Stimulated activated CD8-positive, alpha-beta memory T cell treated with anti-CD3 and anti-CD28 coated beads, Interleukin-4, amount 100 ng/mL, for 1 hour (primary cell): ENCODE measurements at regions not wholly inside any gene's neighbourhood (a gene's known extent, or its start where the extent isn't known, plus 50 kb on each side); places are given as distances from the start of the nearest gene placed in this dataset.
"Not testable (repeated sequence)": the region's sequence is repeated elsewhere in the genome, so short reads cannot be mapped to it uniquely, and the experiment has no call there.

ENCODE experiments used
- DNase-seq, 2 donors: peaks; one replicate each; pipeline ENCODE4 v3.0.0-alpha.2; 2020; ENCODE audit warnings: low read depth in 2 of 2, low spot score in 1 of 2

- no peak for DNase-seq
Measured at GRCh38 chr1:65062339-65062738, 85.7 kb upstream of the AK4 start.

- no peak for DNase-seq
Measured at GRCh38 chr1:65063025-65063424, 85.0 kb upstream of the AK4 start.

- DNase-seq: no peak
Measured at GRCh38 chr1:65064981-65065380, 83.0 kb upstream of the AK4 start.

- no peak for DNase-seq
Measured at GRCh38 chr1:65065524-65066418, 82.2 kb upstream of the AK4 start.

- DNase-seq: no peak
Measured at GRCh38 chr1:65066419-65066765, 81.6 kb upstream of the AK4 start.

- DNase-seq: peak; percentile 47 to 54
Measured at GRCh38 chr1:65066766-65067490, 81.1 kb upstream of the AK4 start.

GRCh38 chr1:65067491-65068201 is 80.4 kb upstream of the AK4 start:
- DNase-seq: peak; percentile 20 to 21

GRCh38 chr1:65068202-65069010 is 79.6 kb upstream of the AK4 start:
- no peak for DNase-seq

GRCh38 chr1:65069011-65069565 is 78.9 kb upstream of the AK4 start:
- no peak for DNase-seq

- DNase-seq: no peak
Measured at GRCh38 chr1:65072845-65073244, 75.2 kb upstream of the AK4 start.

GRCh38 chr1:65075123-65075976 is 72.7 kb upstream of the AK4 start:
- DNase-seq: peak; percentile 28 to 40

- no peak for DNase-seq
Measured at GRCh38 chr1:65077369-65077768, 70.6 kb upstream of the AK4 start.

GRCh38 chr1:65079941-65080340 is 68.1 kb upstream of the AK4 start:
- DNase-seq: no peak

- DNase-seq: no peak
Measured at GRCh38 chr1:65082346-65083040, 65.5 kb upstream of the AK4 start.

- no peak for DNase-seq
Measured at GRCh38 chr1:65083263-65083896, 64.6 kb upstream of the AK4 start.

- no peak for DNase-seq
Measured at GRCh38 chr1:65084066-65084465, 63.9 kb upstream of the AK4 start.

GRCh38 chr1:65087519-65087918 is 60.5 kb upstream of the AK4 start:
- not testable (repeated sequence) for DNase-seq

- no peak for DNase-seq
Measured at GRCh38 chr1:65090406-65090805, 57.6 kb upstream of the AK4 start.

- no peak for DNase-seq
Measured at GRCh38 chr1:65092691-65093090, 55.3 kb upstream of the AK4 start.
